Mucosa of rectum (tissue), 2 donors: ENCODE measurements at regions not wholly inside any gene's neighbourhood (a gene's known extent, or its start where the extent isn't known, plus 50 kb on each side); places are given as distances from the start of the nearest gene placed in this dataset.
A peak's percentile ranks its signal among the peaks of the same experiment; 100 is the strongest.
"Not testable (repeated sequence)": the region's sequence is repeated elsewhere in the genome, so short reads cannot be mapped to it uniquely, and the experiment has no call there.

Source experiments
- H3K27ac ChIP-seq, 2 donors: one replicate each; pipeline ENCODE4 v1.7.0; 2013; ENCODE audit warnings: inconsistent platforms in 2 of 2, low read depth in 2 of 2, low read length in 2 of 2
- H3K27me3 ChIP-seq, 2 donors: one replicate each; pipeline ENCODE4 v1.7.0; 2013; ENCODE audit warnings: low read length in 2 of 2; ENCODE audit not compliant: control insufficient read depth in 2 of 2, insufficient read depth in 2 of 2
- H3K36me3 ChIP-seq, 2 donors: one replicate each; pipeline ENCODE4 v1.7.0; 2013; ENCODE audit warnings: low read length in 2 of 2; ENCODE audit not compliant: control insufficient read depth in 2 of 2, insufficient read depth in 2 of 2
- H3K4me1 ChIP-seq, 2 donors: one replicate each; pipeline ENCODE4 v1.7.0; 2013; ENCODE audit warnings: low read length in 2 of 2, mild to moderate bottlenecking in 1 of 2; ENCODE audit not compliant: control insufficient read depth in 2 of 2, insufficient read depth in 2 of 2
- H3K4me3 ChIP-seq, 2 donors: one replicate each; pipeline ENCODE4 v1.7.0; 2013; ENCODE audit warnings: low read length in 2 of 2
- H3K9ac ChIP-seq, 2 donors: one replicate each; pipeline ENCODE4 v1.7.0; 2013; ENCODE audit warnings: low read length in 2 of 2, low read depth in 1 of 2, mild to moderate bottlenecking in 1 of 2
- H3K9me3 ChIP-seq, 2 donors: one replicate each; pipeline ENCODE4 v1.7.0; 2013; ENCODE audit warnings: low read length in 2 of 2; ENCODE audit not compliant: control insufficient read depth in 2 of 2
- donor health status: healthy.
- donor health status: Normal muscosa, but diverticular disease.

GRCh38 chr18:64747803-64748202 lies 598.9 kb upstream of the LINC00305 start:
- Histone ChIP-seq H3K36me3 (no peaks in the 10 kb centered on the region), H3K4me3 (no peak overlapping the region), H3K27ac (no peak overlapping the region), H3K9me3 (no peaks in the 10 kb centered on the region), H3K4me1 (no peaks in the 10 kb centered on the region), H3K27me3 (no peaks in the 10 kb centered on the region), H3K9ac (no peak overlapping the region)

- Histone ChIP-seq H3K9me3 (no peaks in the 10 kb centered on the region), H3K27ac (no peak overlapping the region), H3K9ac (no peak overlapping the region)
Measured at GRCh38 chr18:64742898-64743297, 594.0 kb upstream of the LINC00305 start.

GRCh38 chr18:64734063-64734462 lies 585.2 kb upstream of the LINC00305 start:
- Histone ChIP-seq H3K4me3 (no peak overlapping the region), H3K27me3 (no peaks in the 10 kb centered on the region), H3K4me1 (no peaks in the 10 kb centered on the region), H3K9ac (no peak overlapping the region), H3K36me3 (no peaks in the 10 kb centered on the region), H3K9me3 (no peaks in the 10 kb centered on the region), H3K27ac (no peak overlapping the region)

More at GRCh38 chr18:64742898-64743297, 594.0 kb upstream of the LINC00305 start:
- Histone ChIP-seq H3K36me3 (no peaks in the 10 kb centered on the region), H3K27me3 (no peaks in the 10 kb centered on the region), H3K4me3 (no peak overlapping the region), H3K4me1 (no peaks in the 10 kb centered on the region)

GRCh38 chr18:64725657-64726056 lies 576.8 kb upstream of the LINC00305 start:
- not testable (repeated sequence) for H3K9me3 ChIP-seq, H3K36me3 ChIP-seq, H3K9ac ChIP-seq, H3K27me3 ChIP-seq, H3K4me3 ChIP-seq, H3K4me1 ChIP-seq, H3K27ac ChIP-seq

GRCh38 chr18:64720781-64721464 lies 572.0 kb upstream of the LINC00305 start:
- H3K36me3 ChIP-seq: no peaks in the 10 kb centered on the region
- H3K9ac ChIP-seq: peak overlapping the region in 1 of 2 donors; percentile 62
- H3K27ac ChIP-seq: peak overlapping the region; percentile 42 to 52
- peak overlapping the region; percentile 58 to 68 for H3K4me3 ChIP-seq
- H3K9me3 ChIP-seq: no peaks in the 10 kb centered on the region
- no peaks in the 10 kb centered on the region for H3K27me3 ChIP-seq
- peaks cover 0 to 7% of the 10 kb centered on the region in 2 donors for H3K4me1 ChIP-seq

- Histone ChIP-seq H3K27ac (no peak overlapping the region), H3K9me3 (no peaks in the 10 kb centered on the region), H3K4me3 (no peak overlapping the region), H3K4me1 (peaks cover 0 to 7% of the 10 kb centered on the region in 2 donors), H3K36me3 (no peaks in the 10 kb centered on the region), H3K9ac (no peak overlapping the region), H3K27me3 (no peaks in the 10 kb centered on the region)
Measured at GRCh38 chr18:64718808-64719207, 569.9 kb upstream of the LINC00305 start.

- Histone ChIP-seq H3K4me1 (peaks cover 0 to 7% of the 10 kb centered on the region in 2 donors), H3K27ac (no peak overlapping the region), H3K4me3 (no peak overlapping the region), H3K9me3 (no peaks in the 10 kb centered on the region), H3K27me3 (no peaks in the 10 kb centered on the region), H3K36me3 (no peaks in the 10 kb centered on the region), H3K9ac (no peak overlapping the region)
Measured at GRCh38 chr18:64717026-64717425, 568.1 kb upstream of the LINC00305 start.

- H3K27ac ChIP-seq: no peak overlapping the region
- H3K4me1 ChIP-seq: no peaks in the 10 kb centered on the region
- H3K36me3 ChIP-seq: no peaks in the 10 kb centered on the region
- no peaks in the 10 kb centered on the region for H3K27me3 ChIP-seq
- no peak overlapping the region for H3K9ac ChIP-seq
- no peak overlapping the region for H3K4me3 ChIP-seq
- no peaks in the 10 kb centered on the region for H3K9me3 ChIP-seq
Measured at GRCh38 chr18:64714086-64714485, 565.2 kb upstream of the LINC00305 start.

- Histone ChIP-seq H3K27ac (no peak overlapping the region), H3K36me3 (no peaks in the 10 kb centered on the region), H3K27me3 (no peaks in the 10 kb centered on the region), H3K9me3 (no peaks in the 10 kb centered on the region), H3K4me3 (no peak overlapping the region), H3K9ac (no peak overlapping the region), H3K4me1 (no peaks in the 10 kb centered on the region)
Measured at GRCh38 chr18:64713284-64713683, 564.4 kb upstream of the LINC00305 start.

GRCh38 chr18:64712035-64712434 lies 563.1 kb upstream of the LINC00305 start:
- Histone ChIP-seq H3K4me3 (no peak overlapping the region), H3K27ac (no peak overlapping the region), H3K4me1 (no peaks in the 10 kb centered on the region), H3K9me3 (no peaks in the 10 kb centered on the region), H3K27me3 (no peaks in the 10 kb centered on the region), H3K9ac (no peak overlapping the region), H3K36me3 (no peaks in the 10 kb centered on the region)
